SU-DHL-6 (cell line): ENCODE measurements at regions not wholly inside any gene's neighbourhood (a gene's known extent, or its start where the extent isn't known, plus 50 kb on each side); places are given as distances from the start of the nearest gene placed in this dataset.

ENCODE experiments used
- EZH2phosphoT487 ChIP-seq: fragments of 200-600 bp; sonication (generic), shearing (Covaris generic); conservative IDR thresholded peaks from 2 replicates; pipeline ENCODE4 v1.6.1; 2018; ENCODE audit warnings: mild to moderate bottlenecking, antibody characterized with exemption, low read length, moderate library complexity, mixed read lengths
- TF ChIP-seq, protein P1 (sequence below): fragments of 200-600 bp; sonication (generic); IDR thresholded peaks from one replicate; pipeline ENCODE4 v1.5.1; 2017; ENCODE audit warnings: antibody characterized with exemption, mild to moderate bottlenecking, low read length, moderate library complexity; ENCODE audit not compliant: insufficient read depth, poor library complexity, severe bottlenecking

- TF ChIP-seq EZH2phosphoT487, result no peak
- TF ChIP-seq, protein P1, sequence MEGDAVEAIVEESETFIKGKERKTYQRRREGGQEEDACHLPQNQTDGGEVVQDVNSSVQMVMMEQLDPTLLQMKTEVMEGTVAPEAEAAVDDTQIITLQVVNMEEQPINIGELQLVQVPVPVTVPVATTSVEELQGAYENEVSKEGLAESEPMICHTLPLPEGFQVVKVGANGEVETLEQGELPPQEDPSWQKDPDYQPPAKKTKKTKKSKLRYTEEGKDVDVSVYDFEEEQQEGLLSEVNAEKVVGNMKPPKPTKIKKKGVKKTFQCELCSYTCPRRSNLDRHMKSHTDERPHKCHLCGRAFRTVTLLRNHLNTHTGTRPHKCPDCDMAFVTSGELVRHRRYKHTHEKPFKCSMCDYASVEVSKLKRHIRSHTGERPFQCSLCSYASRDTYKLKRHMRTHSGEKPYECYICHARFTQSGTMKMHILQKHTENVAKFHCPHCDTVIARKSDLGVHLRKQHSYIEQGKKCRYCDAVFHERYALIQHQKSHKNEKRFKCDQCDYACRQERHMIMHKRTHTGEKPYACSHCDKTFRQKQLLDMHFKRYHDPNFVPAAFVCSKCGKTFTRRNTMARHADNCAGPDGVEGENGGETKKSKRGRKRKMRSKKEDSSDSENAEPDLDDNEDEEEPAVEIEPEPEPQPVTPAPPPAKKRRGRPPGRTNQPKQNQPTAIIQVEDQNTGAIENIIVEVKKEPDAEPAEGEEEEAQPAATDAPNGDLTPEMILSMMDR, result no peak
These were observed 251.3 kb downstream of the ANAPC1 start for GRCh38 chr2:111632661-111633060.
